Ovary (tissue), 7 donors: ENCODE measurements at regions not wholly inside any gene's neighbourhood (a gene's known extent, or its start where the extent isn't known, plus 50 kb on each side); places are given as distances from the start of the nearest gene placed in this dataset.

Source experiments
- DNase-seq, 5 donors: peaks; one replicate each; pipeline ENCODE4 v3.0.0-alpha.2; 2019 to 2020
- H3K27ac ChIP-seq, 2 donors: fragments of 200-600 bp; one replicate each; pipeline versions ENCODE4 v1.5.1 to v1.8.0; 2019 to 2022
- H3K27me3 ChIP-seq: fragments of 200-600 bp; one replicate; pipeline ENCODE4 v1.8.0; 2022
- H3K36me3 ChIP-seq: fragments of 200-600 bp; sonication (generic); one replicate; pipeline ENCODE4 v1.5.1; 2019
- H3K4me1 ChIP-seq: one replicate; pipeline ENCODE4 v1.8.1; 2013; ENCODE audit warnings: mild to moderate bottlenecking, moderate library complexity; ENCODE audit not compliant: insufficient read depth
- H3K4me3 ChIP-seq: fragments of 200-600 bp; sonication (generic); one replicate; pipeline ENCODE4 v1.5.1; 2017
- H3K9me3 ChIP-seq, 2 donors: fragments of 200-600 bp in 1 of 2; sonication (generic) in 1 of 2; one replicate each; pipeline versions ENCODE4 v1.5.1 to v1.8.1; 2013 to 2019; ENCODE audit warnings: mild to moderate bottlenecking in 1 of 2, moderate library complexity in 1 of 2
- EP300 ChIP-seq: sonication (generic); formaldehyde crosslinking; IDR thresholded peaks from one replicate; pipeline ENCODE4 v1.6.1; 2017; ENCODE audit warnings: antibody characterized with exemption
- POLR2A ChIP-seq: fragments of 450-650 bp; IDR thresholded peaks from one replicate; pipeline ENCODE4 v1.6.1; 2017; ENCODE audit warnings: antibody characterized with exemption, mild to moderate bottlenecking, moderate library complexity
- WGBS, 3 donors: extraction: QIAGEN DNeasy Blood & Tissue Kit in 1 of 3; methylation state at CpG; one replicate each; pipeline versions ENCODE4 v1.1.5 to v1.1.7; 2013 to 2017; 5-methylcytosine and 5-hydroxymethylcytosine counted together
- intact Hi-C, 4 donors: fragments of 100-400 bp; cut with DNase I; formaldehyde crosslinking; loops; one replicate each; pipeline versions ENCODE4 v1.11.0 to v1.15.1; 2022 to 2023
- TF ChIP-seq, protein P1 (sequence below), 3 donors: fragments of 450-650 bp in 2 of 3; fragments of 200-600 bp in 1 of 3; IDR thresholded peaks; one replicate each; pipeline versions ENCODE4 v1.5.1 to v1.8.0; 2016 to 2022; ENCODE audit warnings: antibody characterized with exemption in 3 of 3, mild to moderate bottlenecking in 1 of 3
- donor health status: DM: no; HTN: no; CAD: no; lungs with moderate emphysema.
- donor health status: DM: no; HTN: no; CAD: no.
- donor health status: Bipolar disorder and iron deficiency.
- donor health status: DM: no; HTN: no; CAD: no.
- donor health status: DM: yes; HTN: yes; CAD: no.

DNA sequence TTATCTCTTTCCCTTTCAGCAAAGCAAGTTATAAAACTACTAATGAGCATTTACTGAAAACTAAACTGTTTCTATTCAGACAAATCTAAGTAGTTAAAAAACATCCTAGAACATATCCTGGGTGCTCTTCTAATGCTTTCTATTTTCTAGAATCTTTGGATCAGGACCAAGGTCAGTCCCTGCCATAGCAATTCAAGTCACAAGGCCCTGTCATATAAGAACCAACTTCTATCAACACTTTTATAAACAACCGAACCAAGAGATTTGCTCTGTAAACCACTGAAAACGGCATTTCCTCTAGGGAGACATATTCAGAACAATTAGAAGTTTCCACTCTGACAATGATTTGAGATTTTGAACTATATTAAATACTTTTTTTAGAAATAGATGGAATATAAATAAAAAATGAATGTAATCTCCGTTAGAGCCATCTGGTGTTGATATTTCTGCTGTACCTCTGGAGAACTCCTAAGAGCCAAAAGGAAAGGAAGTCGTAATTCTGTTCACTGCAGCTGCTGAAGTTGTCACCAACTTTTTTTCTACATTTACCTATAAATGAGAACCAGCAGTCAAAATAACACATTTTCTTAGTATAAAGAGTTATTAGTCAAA lies 51.4 kb upstream of the LGSN start:
- WGBS, 3 donors: 11 to 20% (median 14%) methylated on average over 4 of the region's 4 CpGs
- H3K4me3 ChIP-seq: no peak overlapping the region
- no peak for DNase-seq
- H3K9me3 ChIP-seq: no peaks in the 10 kb centered on the region
- TF ChIP-seq, protein P1, sequence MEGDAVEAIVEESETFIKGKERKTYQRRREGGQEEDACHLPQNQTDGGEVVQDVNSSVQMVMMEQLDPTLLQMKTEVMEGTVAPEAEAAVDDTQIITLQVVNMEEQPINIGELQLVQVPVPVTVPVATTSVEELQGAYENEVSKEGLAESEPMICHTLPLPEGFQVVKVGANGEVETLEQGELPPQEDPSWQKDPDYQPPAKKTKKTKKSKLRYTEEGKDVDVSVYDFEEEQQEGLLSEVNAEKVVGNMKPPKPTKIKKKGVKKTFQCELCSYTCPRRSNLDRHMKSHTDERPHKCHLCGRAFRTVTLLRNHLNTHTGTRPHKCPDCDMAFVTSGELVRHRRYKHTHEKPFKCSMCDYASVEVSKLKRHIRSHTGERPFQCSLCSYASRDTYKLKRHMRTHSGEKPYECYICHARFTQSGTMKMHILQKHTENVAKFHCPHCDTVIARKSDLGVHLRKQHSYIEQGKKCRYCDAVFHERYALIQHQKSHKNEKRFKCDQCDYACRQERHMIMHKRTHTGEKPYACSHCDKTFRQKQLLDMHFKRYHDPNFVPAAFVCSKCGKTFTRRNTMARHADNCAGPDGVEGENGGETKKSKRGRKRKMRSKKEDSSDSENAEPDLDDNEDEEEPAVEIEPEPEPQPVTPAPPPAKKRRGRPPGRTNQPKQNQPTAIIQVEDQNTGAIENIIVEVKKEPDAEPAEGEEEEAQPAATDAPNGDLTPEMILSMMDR (IDR thresholded peaks at IDR 0.05): no peak
- no peak for TF ChIP-seq EP300
- no peaks in the 10 kb centered on the region for H3K27me3 ChIP-seq
- no peak overlapping the region for H3K27ac ChIP-seq
- H3K4me1 ChIP-seq: peaks cover 1% of the 10 kb centered on the region
- no peaks in the 10 kb centered on the region for H3K36me3 ChIP-seq
- intact Hi-C loops: no loop called here

DNA sequence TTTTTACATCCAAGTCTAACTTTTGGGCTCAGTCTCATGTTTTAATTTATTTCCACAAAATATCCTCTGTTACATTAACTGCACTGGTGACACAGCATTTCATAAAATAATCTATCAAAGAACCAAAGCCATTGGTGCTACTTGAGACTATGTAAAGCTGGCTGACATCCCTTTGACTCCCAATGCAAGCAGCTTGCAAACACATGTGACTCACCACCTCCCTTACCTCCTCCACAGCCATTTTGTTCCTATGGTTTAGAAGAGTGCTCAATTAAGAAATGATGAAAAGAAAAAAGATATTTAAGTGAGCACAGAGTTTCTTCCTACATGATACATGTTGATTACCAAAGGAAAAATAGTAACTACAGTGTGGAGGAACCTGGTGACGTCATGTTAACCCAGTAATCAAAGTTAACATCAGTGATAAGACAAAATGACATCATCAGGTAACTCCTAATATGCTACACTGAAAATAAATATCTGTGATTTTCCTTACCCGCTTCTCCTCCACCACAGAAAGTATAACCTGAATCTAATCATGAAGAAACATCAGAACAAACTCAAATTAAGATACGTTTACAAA lies 53.3 kb upstream of the LGSN start:
- intact Hi-C loops: no loop called here
- Histone ChIP-seq H3K27ac (no peak overlapping the region), H3K4me1 (peaks cover 1% of the 10 kb centered on the region), H3K9me3 (no peaks in the 10 kb centered on the region), H3K4me3 (no peak overlapping the region), H3K27me3 (no peaks in the 10 kb centered on the region), H3K36me3 (no peaks in the 10 kb centered on the region)
- 85 to 89% (median 87%) methylated on average over 3 of the region's 3 CpGs for WGBS, 3 donors
- no peak for DNase-seq
- TF ChIP-seq EP300 (no peak), POLR2A (no peak)
- TF ChIP-seq, protein P1 (IDR thresholded peaks at IDR 0.05): no peak

DNA sequence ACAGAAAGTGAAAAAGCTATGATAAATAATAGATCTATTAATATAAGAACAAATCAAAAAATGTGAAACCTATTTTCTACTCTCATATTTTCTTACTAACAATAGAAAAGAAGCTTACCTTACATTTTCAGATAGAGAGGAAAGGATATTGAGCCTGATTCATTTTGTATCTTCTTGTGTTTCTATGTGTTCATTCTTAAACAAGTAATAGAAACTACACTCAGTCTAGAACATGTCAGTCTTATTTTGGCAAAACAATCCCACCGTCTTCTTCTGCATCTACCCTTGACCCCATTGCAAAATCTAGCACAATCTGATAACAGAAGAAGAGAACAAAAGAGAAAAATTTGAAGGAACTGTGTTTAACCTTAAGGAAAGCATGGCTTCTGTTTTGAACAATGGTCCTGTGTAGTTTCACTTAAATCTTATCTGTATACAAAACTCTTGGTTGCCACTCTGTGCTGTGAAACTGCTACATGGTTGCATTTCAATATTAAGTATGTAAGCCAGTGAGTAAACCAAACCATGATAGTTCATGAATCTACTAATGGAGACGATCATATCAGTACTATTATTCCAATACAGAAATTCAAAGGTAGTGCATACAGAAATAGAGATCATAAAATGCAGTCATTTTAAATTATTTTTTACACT lies 69.5 kb upstream of the LGSN start:
- no peaks in the 10 kb centered on the region for H3K9me3 ChIP-seq
- H3K4me3 ChIP-seq: no peak overlapping the region
- intact Hi-C loops: no loop called here
- no peaks in the 10 kb centered on the region for H3K4me1 ChIP-seq
- DNase-seq: no peak
- H3K36me3 ChIP-seq: no peaks in the 10 kb centered on the region
- TF ChIP-seq, protein P1 (IDR thresholded peaks at IDR 0.05): no peak
- TF ChIP-seq POLR2A (no peak), EP300 (no peak)
- H3K27ac ChIP-seq: no peak overlapping the region
- WGBS, 3 donors: 60 to 84% (median 64%) methylated on average over 2 of the region's 2 CpGs
- H3K27me3 ChIP-seq: no peaks in the 10 kb centered on the region

DNA sequence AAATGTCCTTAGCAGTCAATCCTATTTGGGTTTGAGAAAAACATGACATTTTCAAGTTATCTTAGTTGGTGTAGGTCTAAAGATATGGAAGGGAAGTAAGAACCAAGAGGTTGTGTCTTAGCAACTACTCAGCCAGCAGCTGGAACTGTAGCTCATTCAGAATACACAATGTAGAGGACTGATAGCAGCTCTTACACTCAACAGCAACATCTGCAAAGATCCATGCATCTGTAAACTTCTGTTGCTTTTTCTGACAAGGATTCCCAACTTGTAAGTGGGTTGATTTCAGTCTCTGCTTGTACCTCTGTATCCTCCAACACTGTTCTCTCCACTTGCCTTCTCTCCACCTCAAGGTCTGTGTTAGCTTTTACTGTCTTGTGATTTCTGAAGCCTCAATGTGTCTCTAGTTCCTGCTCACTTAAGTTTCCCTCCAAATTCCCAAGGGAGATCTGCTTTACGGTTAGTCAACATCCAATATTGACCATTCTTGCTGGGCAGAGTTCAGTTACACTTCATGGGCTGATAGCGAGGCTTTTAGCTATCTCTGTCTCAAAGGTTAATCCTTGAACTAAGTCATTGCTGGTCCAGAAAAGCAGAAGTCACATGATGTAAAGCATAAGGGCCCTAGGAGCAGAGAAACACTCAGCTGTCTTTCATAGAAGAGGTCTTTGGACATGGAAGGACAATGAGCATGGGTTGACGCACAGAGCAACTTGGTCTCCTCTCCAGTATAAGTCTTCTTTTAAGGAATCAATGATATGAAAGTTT lies 71.6 kb upstream of the LGSN start:
- no peak for DNase-seq
- no peaks in the 10 kb centered on the region for H3K9me3 ChIP-seq
- no peak overlapping the region for H3K4me3 ChIP-seq
- intact Hi-C loops: no loop called here
- 70 to 80% (median 75%) methylated on average over 3 of the region's 3 CpGs for WGBS, 3 donors
- H3K27me3 ChIP-seq: no peaks in the 10 kb centered on the region
- no peaks in the 10 kb centered on the region for H3K36me3 ChIP-seq
- no peak for TF ChIP-seq POLR2A
- TF ChIP-seq, protein P1 (IDR thresholded peaks at IDR 0.05): no peak
- no peak for TF ChIP-seq EP300
- no peaks in the 10 kb centered on the region for H3K4me1 ChIP-seq
- no peak overlapping the region for H3K27ac ChIP-seq
